B cell (primary cell): ENCODE measurements at regions not wholly inside any gene's neighbourhood (a gene's known extent, or its start where the extent isn't known, plus 50 kb on each side); places are given as distances from the start of the nearest gene placed in this dataset.

ENCODE experiments used
- ATAC-seq: fragments of 200-7000 bp; cut with Tn5 transposase; one replicate; pipeline ENCODE4 v1.10.0; 2021; ENCODE audit warnings: low read depth, mild to moderate bottlenecking, moderate number of reproducible peaks, moderate library complexity
- CTCF ChIA-PET: fragments of 350-600 bp; sonication (Branson Sonifier 250); formaldehyde crosslinking; loops from one replicate; lab custom pipeline; 2021; ENCODE audit warnings: antibody characterized with exemption, inconsistent platforms; lab: Charles Lee
- POLR2A ChIA-PET: fragments of 350-600 bp; sonication (Branson Sonifier 250); formaldehyde crosslinking; loops from one replicate; lab custom pipeline; 2021; ENCODE audit warnings: antibody characterized with exemption; lab: Charles Lee
- DNase-seq: peaks from one replicate; pipeline ENCODE4 v3.0.0; 2013
- H2AFZ ChIP-seq: 2 replicates; pipeline ENCODE4 v1.6.1; 2012; ENCODE audit warnings: mild to moderate bottlenecking, low read depth, low read length; ENCODE audit not compliant: insufficient read depth, poor library complexity, severe bottlenecking
- H3K27ac ChIP-seq, 2 donors: 1 replicate in 1 of 2; 2 replicates in 1 of 2; pipeline ENCODE4 v1.5.1; 2012 to 2013; ENCODE audit warnings: low read length in 2 of 2, mild to moderate bottlenecking in 2 of 2, moderate library complexity in 1 of 2
- H3K27me3 ChIP-seq, 4 experiments: fragments of 200-600 bp in 1 of 4; sonication (generic) in 1 of 4; replicated peaks in 1 of 4; 1 replicate in 2 of 4; 2 replicates in 2 of 4; pipeline versions ENCODE4 v1.6.1 to v1.7.0; 2013 to 2016; ENCODE audit warnings: low read length in 3 of 4, mild to moderate bottlenecking in 2 of 4, mixed read lengths in 1 of 4, moderate library complexity in 1 of 4; ENCODE audit not compliant: insufficient read depth in 4 of 4, control insufficient read depth in 3 of 4; ENCODE audit errors: control extremely low read depth in 1 of 4
- H3K36me3 ChIP-seq, 2 experiments: replicated peaks in 1 of 2; 1 replicate in 1 of 2; 2 replicates in 1 of 2; pipeline versions ENCODE4 v1.6.1 to v1.7.1; 2013; ENCODE audit warnings: low read length in 1 of 2; ENCODE audit not compliant: insufficient read depth in 2 of 2, control insufficient read depth in 1 of 2; ENCODE audit errors: control extremely low read depth in 1 of 2, extremely low read depth in 1 of 2
- H3K4me1 ChIP-seq, 2 donors: fragments of 200-600 bp in 1 of 2; sonication (generic) in 1 of 2; 1 replicate in 1 of 2; 2 replicates in 1 of 2; pipeline versions ENCODE4 v1.5.1 to v1.6.1; 2013 to 2017; ENCODE audit warnings: low read length in 2 of 2; ENCODE audit not compliant: control insufficient read depth in 2 of 2, insufficient read depth in 2 of 2
- H3K4me2 ChIP-seq: replicated peaks from 2 replicates; pipeline ENCODE3; 2012; ENCODE audit warnings: mild to moderate bottlenecking, low read depth, low read length; ENCODE audit not compliant: poor library complexity, severe bottlenecking
- H3K4me3 ChIP-seq, 5 experiments: fragments of 200-600 bp in 1 of 5; sonication (generic) in 1 of 5; 1 replicate in 3 of 5; 2 replicates in 2 of 5; pipeline versions ENCODE4 v1.5.1 to v1.7.0; 2011 to 2016; ENCODE audit warnings: low read length in 4 of 5, mild to moderate bottlenecking in 4 of 5, low read depth in 2 of 5, control low read depth in 1 of 5, moderate library complexity in 1 of 5; ENCODE audit not compliant: insufficient read depth in 1 of 5; ENCODE audit errors: control extremely low read depth in 1 of 5, extremely low read depth in 1 of 5
- H3K79me2 ChIP-seq: fragments of 200-600 bp; sonication (generic); one replicate; pipeline ENCODE4 v1.6.0; 2016; ENCODE audit warnings: low read length; ENCODE audit not compliant: control insufficient read depth, insufficient read depth
- H3K9ac ChIP-seq: fragments of 200-600 bp; sonication (generic); 2 replicates; pipeline ENCODE4 v1.6.1; 2017; ENCODE audit warnings: mild to moderate bottlenecking, low read length, moderate library complexity
- H3K9me3 ChIP-seq, 3 donors: one replicate each; pipeline versions ENCODE4 v1.6.1 to v1.7.1; 2013; ENCODE audit warnings: low read length in 2 of 3; ENCODE audit not compliant: control insufficient read depth in 2 of 3, insufficient read depth in 1 of 3; ENCODE audit errors: control extremely low read depth in 1 of 3
- H4K20me1 ChIP-seq: 2 replicates; pipeline ENCODE4 v1.6.0; 2012; ENCODE audit warnings: mild to moderate bottlenecking, low read length; ENCODE audit not compliant: insufficient read depth, control insufficient read depth, poor library complexity, severe bottlenecking
- H3K27ac Mint-ChIP-seq: one replicate; pipeline ENCODE4 v1.8.0; 2021; ENCODE audit warnings: mixed read lengths
- H3K27me3 Mint-ChIP-seq: one replicate; pipeline ENCODE4 v1.8.0; 2021; ENCODE audit warnings: mixed read lengths
- H3K4me1 Mint-ChIP-seq: one replicate; pipeline ENCODE4 v1.8.0; 2021; ENCODE audit warnings: mixed read lengths
- H3K4me3 Mint-ChIP-seq: one replicate; pipeline ENCODE4 v1.8.0; 2021; ENCODE audit warnings: mixed read lengths
- H3K9me3 Mint-ChIP-seq: one replicate; pipeline ENCODE4 v1.8.0; 2022; ENCODE audit warnings: mixed read lengths; ENCODE audit not compliant: insufficient read depth
- CTCF ChIP-seq: fragments of 200-600 bp; IDR thresholded peaks from one replicate; pipeline ENCODE4 v1.8.0; 2022; ENCODE audit warnings: antibody characterized with exemption, mild to moderate bottlenecking
- EZH2 ChIP-seq: IDR thresholded peaks from 2 replicates; pipeline ENCODE4 v1.6.1; 2012; ENCODE audit warnings: borderline replicate concordance, low read depth, mild to moderate bottlenecking, moderate library complexity, low read length; ENCODE audit not compliant: insufficient read depth, poor library complexity, severe bottlenecking
- WGBS: methylation state at CpG from one replicate; pipeline ENCODE4 v1.1.5; 2013; ENCODE audit warnings: missing lambda C conversion rate; ENCODE audit not compliant: insufficient coverage; 5-methylcytosine and 5-hydroxymethylcytosine counted together
- intact Hi-C: fragments of 100-400 bp; cut with micrococcal nuclease; formaldehyde crosslinking; loops from one replicate; pipeline ENCODE4 v1.10.0; 2022

- no peak for ATAC-seq
- DNase-seq = no peak
- intact Hi-C loops = no loop called here
- no peak overlapping the region for H3K9ac ChIP-seq
- ChIA-PET POLR2A (no interaction called here), CTCF (no interaction called here)
- no peaks in the 10 kb centered on the region for H3K9me3 Mint-ChIP-seq
- no peak for TF ChIP-seq EZH2
- TF ChIP-seq CTCF = no peak
- no peak overlapping the region for H3K4me3 Mint-ChIP-seq
- no peaks in the 10 kb centered on the region for H3K4me1 ChIP-seq
- 56% methylated on average over 3 of the region's 3 CpGs for WGBS
- H3K4me2 ChIP-seq = no peak overlapping the region
- H4K20me1 ChIP-seq = no peaks in the 10 kb centered on the region
- H3K79me2 ChIP-seq = no peaks in the 10 kb centered on the region
- no peaks in the 10 kb centered on the region for H3K36me3 ChIP-seq
- no peak overlapping the region for H3K4me3 ChIP-seq
- H2AFZ ChIP-seq = no peak overlapping the region
- no peaks in the 10 kb centered on the region for H3K4me1 Mint-ChIP-seq
- no peak overlapping the region for H3K27ac ChIP-seq
- no peaks in the 10 kb centered on the region for H3K9me3 ChIP-seq
- no peak overlapping the region for H3K27ac Mint-ChIP-seq
- H3K27me3 ChIP-seq = no peaks in the 10 kb centered on the region
- H3K27me3 Mint-ChIP-seq = no peaks in the 10 kb centered on the region
These were observed 114.5 kb downstream of the ADCYAP1 start for GRCh38 chr18:1019191-1019590.

- Histone ChIP-seq H3K9me3 (no peaks in the 10 kb centered on the region), H3K27ac (no peak overlapping the region), H3K4me1 (no peaks in the 10 kb centered on the region), H3K4me3 (no peak overlapping the region), H3K27me3 (no peaks in the 10 kb centered on the region), H2AFZ (no peak overlapping the region), H3K9ac (no peak overlapping the region), H3K36me3 (no peaks in the 10 kb centered on the region), H3K79me2 (no peaks in the 10 kb centered on the region), H4K20me1 (no peaks in the 10 kb centered on the region), H3K4me2 (no peak overlapping the region)
- Mint-ChIP-seq H3K27ac (no peak overlapping the region), H3K4me1 (no peaks in the 10 kb centered on the region), H3K9me3 (no peaks in the 10 kb centered on the region), H3K27me3 (no peaks in the 10 kb centered on the region), H3K4me3 (no peak overlapping the region)
- whole genome bisulfite sequencing = no CpG with 5 or more reads among the region's 2 CpGs
- TF ChIP-seq EZH2 = no peak
- TF ChIP-seq CTCF = no peak
- no peak for ATAC-seq
- ChIA-PET CTCF (no interaction called here), POLR2A (no interaction called here)
- DNase-seq = no peak
- intact Hi-C loops = no loop called here
These were observed 116.2 kb downstream of the ADCYAP1 start for GRCh38 chr18:1020731-1021344.
